CMK (cell line): ENCODE measurements at regions not wholly inside any gene's neighbourhood (a gene's known extent, or its start where the extent isn't known, plus 50 kb on each side); places are given as distances from the start of the nearest gene placed in this dataset.

ENCODE experiments used
- DNase-seq: peaks from one replicate; pipeline ENCODE4 v3.0.0-alpha.2; 2010; ENCODE audit warnings: low read depth

DNA sequence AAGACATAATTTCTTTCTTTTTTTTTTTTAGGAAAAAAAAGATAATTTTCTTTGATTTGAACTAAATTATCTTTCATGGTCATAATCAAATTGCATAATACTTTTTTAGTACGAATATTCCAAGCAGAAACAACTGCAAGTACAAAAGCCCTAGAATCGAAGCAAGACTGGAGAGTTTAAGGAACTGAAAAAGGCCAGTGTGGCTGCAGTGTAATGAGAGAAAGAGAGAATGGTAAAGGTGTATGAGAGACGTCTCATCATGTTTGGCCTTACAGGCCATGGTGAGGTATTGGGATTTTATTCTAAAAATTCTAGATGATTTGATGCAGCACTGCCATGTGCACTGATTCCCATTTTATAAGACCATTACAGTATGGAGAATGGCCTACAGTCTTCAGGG, 180.9 kb downstream of the SUCNR1 start:
- DNase-seq, result no peak

GRCh38 chr3:152056073-152056472, 182.6 kb downstream of the SUCNR1 start:
- no peak for DNase-seq

GRCh38 chr3:152056481-152056880, 183.0 kb downstream of the SUCNR1 start:
- no peak for DNase-seq

DNA sequence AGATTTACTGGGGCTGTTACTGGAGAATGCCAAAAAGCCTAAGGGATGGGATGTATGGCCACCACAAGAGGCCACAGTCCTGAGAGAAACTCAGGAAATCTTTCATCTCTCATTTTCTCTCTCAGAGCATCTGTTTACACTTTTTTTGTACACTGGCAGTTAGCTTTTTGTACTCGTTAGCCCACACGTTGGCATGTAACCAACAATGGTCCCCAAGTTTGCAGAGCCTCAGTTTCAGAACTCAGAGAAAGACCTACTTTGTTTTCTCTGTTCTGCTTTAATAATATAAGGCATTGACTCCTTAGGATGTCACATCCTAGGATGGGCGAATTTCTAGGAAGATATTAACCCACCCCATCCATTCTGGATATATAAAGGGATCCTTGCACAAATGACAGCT, 183.5 kb downstream of the SUCNR1 start:
- DNase-seq, result no peak

DNA sequence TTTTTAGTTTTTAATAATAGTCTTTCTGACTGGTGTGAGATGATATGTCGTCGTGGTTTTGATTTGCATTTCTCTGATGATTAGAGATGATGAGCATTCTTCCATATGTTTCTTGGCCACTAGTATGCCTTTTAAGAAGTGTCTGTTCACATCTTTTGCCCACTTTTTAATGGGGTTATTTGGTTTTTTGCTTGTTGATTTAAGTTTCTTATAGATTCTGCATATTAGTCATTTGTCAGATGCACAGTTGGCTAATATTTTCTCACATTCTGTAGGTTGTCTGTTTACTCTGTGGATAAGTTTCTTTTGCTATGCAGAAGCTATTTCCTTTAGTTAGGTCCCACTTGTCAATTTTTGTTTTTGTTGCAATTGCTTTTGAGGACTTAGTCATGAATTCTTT, 185.4 kb downstream of the SUCNR1 start:
- no peak for DNase-seq

GRCh38 chr3:152060701-152061100, 187.3 kb downstream of the SUCNR1 start:
- DNase-seq, result no peak

DNA sequence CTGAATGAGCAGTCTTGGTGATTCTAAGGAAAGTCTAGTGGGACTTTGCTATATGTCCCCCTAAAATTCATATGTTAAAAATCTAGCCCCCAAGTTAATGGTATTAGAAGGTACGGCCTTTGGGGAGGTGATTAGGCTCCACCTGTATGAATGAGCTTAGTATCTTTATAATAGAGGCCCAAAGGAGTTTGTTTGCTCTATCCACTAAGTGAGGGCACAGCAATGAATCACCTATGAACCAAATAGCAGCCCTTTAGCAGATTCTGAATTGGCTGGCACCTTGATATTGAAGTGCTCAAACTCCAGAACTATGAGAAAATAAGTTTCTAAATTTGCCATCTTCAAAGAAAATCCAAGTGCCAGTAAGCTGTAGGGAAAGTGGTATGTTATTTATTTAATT, 187.9 kb downstream of the SUCNR1 start:
- DNase-seq, result no peak

- DNase-seq, result no peak
These were observed 196.4 kb downstream of the SUCNR1 start for GRCh38 chr3:152069871-152070270.

DNA sequence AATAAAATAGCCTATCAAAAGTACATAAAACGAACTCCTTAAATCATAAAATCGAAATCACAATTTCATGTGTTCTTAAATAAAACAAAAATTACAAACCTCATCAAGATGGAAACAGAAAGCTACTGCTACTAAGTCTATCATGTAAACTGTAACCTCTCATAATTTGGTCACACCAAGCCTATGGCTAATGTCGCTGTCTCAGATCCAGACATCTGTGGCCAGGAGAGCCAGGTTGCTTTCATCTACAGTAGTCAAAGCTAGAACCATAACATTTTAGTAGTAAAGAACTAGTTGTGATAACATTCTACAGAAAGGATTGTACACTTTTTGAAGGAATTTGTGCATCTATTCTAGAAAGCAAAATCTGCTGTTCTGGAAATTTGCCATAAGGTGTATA, 197.4 kb upstream of the MBNL1 start:
- DNase-seq, result no peak

DNA sequence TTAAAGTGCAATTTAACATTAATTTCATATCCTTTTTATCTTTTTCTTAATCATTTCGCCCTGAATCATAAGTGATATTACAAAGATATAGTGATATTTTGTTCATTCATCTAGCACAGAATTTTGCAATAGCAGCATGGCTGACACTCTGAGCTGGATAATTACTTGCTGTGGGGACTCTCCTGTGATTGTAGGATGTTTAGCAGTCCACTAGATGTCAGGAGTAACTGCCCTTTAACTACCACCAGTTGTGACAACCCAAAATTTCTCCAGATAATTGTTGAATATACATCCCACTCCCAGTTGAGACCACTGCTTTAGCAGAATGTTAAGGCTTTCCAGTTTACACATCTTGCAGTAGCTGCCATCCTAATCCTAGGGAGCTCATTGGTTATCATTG, 196.8 kb upstream of the MBNL1 start:
- DNase-seq, result no peak

- no peak for DNase-seq
These were observed 195.5 kb upstream of the MBNL1 start for GRCh38 chr3:152073267-152073666.

- DNase-seq, result no peak
These were observed 192.6 kb upstream of the MBNL1 start for GRCh38 chr3:152076148-152076547.

- DNase-seq, result no peak
These were observed 188.7 kb upstream of the MBNL1 start for GRCh38 chr3:152079980-152080379.

GRCh38 chr3:152083135-152083534, 185.6 kb upstream of the MBNL1 start:
- DNase-seq, result no peak

- DNase-seq, result no peak
These were observed 184.1 kb upstream of the MBNL1 start for GRCh38 chr3:152084441-152085158.

- no peak for DNase-seq
These were observed 181.6 kb upstream of the MBNL1 start for GRCh38 chr3:152087153-152087552.

DNA sequence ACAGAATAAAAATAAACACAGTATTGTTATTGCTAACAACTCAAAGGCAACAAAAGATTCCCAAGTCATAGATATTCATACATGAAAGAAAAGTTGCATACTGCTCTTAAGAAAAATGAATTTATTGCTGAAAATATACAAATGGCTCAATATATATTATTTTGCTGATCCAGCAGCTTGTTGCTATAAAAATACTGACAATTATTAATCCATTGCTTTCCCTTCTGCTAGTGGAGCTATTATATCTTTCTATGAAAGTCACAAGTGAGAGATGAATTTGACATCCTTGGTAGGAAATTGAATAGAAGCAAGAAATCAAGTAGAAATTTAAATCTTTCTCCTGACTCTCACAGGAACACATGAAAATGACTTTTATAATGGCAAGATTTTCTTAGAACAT, 179.2 kb upstream of the MBNL1 start:
- DNase-seq, result no peak

DNA sequence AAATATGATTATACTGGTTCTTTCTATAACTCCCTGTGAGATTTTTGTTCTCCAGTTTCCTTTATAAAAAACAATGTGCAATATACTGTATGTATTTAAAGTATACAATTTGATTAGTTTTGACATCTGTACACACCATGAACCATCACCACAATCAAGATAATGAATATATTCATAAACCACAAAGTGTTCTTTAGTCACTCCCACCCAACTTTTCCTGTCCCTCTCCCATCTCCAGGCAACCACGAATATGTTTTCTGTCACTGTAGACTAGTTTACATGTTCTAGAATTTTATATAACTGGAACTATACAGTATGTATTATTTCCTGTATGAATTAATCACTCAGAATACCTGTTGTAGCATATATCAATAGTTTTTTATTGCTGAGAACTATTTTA, 177.0 kb upstream of the MBNL1 start:
- DNase-seq, result no peak

- no peak for DNase-seq
These were observed 174.8 kb upstream of the MBNL1 start for GRCh38 chr3:152093901-152094300.

DNA sequence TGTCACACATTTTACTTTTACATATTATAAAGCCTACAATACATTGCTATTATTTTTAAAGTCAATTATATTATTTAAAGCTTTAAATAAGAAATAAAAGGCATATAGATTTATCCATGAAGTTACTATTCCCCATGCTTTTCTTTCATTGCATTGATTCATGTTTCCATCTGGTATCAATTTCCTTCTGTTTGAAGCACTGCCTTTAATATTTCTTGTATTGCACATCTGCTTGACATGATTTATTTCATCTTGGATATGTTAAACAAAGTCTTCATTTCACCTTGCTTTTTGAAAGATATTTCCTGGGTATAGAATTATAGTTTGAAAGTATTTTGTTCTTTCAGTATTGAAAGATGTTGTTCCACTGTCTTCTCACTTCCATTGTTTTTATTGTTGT, 174.3 kb upstream of the MBNL1 start:
- no peak for DNase-seq

DNA sequence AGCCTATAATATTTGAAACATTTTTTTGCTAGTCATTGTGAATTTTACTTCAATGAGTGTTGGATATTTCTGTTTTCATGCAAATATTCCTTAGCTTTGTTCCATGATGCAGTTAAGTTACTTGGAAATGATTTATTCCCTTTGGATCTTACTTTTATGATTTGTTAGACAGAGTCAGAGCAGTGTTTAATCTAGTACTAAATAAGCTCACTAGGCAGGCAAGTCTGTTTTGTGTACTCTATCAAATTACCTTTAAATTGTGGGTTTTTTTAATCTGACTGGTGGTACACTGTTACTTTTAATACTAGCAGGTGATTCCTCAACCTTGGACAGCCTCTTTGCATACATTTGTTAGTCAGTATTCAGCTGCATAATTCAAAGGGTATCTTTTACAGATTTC, 173.3 kb upstream of the MBNL1 start:
- DNase-seq, result no peak

- DNase-seq, result no peak
These were observed 172.3 kb upstream of the MBNL1 start for GRCh38 chr3:152096280-152096906.

DNA sequence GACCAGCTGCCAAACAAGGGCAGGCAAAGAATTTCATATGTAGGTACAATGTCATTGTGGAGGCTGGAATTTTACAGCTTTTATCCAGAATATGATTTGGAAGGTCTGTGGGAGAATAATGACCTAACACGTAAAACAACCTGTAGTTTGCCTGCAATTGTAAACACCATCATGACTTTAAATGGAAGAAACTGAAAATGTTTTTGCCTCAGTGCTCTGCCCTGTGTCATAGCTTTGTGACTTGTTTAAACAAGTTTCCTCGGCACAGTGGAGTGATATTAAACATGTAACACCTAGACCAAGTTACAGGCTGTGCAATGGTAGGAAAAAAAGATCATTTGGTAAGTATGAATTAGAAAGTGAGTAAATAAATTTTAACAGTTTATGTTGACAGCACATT, 171.6 kb upstream of the MBNL1 start:
- DNase-seq, result no peak

DNA sequence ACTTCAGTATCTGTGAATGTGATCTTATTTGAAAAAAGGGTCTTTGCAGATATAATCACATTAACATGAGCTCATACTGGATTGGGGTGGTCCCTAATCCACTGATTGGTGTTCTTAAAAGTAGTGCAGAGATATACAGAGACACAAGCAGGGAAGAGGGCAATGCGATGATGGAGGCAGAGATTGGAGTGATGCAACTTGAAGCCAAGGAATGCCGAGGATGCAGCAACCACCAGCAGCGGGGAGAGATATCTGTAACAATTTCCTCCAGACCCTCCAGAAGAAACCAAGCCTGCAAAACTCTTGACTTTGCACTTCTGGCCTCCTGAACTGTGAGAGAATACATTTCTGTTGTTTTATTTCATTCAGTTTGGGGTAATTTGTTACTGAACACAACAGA, 171.0 kb upstream of the MBNL1 start:
- no peak for DNase-seq
